ENCODE measurements at regions not wholly inside any gene's neighbourhood (a gene's known extent, or its start where the extent isn't known, plus 50 kb on each side); places are given as distances from the start of the nearest gene placed in this dataset.
A peak's percentile ranks its signal among the peaks of the same experiment; 100 is the strongest.
"Not testable (repeated sequence)": the region's sequence is repeated elsewhere in the genome, so short reads cannot be mapped to it uniquely, and the experiment has no call there.

DNA sequence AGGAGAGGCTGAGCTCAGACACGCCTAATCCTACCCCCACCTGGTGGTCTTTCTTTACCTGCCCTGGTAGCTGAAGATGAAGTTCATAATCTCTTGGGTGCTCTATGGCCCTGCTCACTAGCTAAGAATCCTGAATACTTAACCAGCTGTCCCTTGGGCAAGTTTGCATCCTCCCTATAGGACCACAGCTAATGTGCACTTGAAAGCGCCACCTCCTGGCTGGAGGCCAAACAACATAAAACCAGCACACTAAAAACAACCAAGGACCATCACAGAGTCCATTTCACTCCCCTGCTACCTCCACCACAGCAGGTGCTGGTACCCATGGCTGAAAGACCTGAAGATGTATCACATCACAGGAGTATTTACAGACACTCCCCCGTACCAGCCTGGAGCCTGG is 155.5 kb upstream of the SLC24A3 start:
- H2AK5ac ChIP-seq (ENCODE audit: low read length): no peak overlapping the region
- no peaks in the 10 kb centered on the region for H3K36me3 ChIP-seq (ENCODE audit: control insufficient read depth, insufficient read depth, low read length)
- no peak overlapping the region for H3K56ac ChIP-seq (ENCODE audit: low read length)
- H3K79me2 ChIP-seq (ENCODE audit: control insufficient read depth, insufficient read depth, low read length): no peaks in the 10 kb centered on the region
- H3K4me3 ChIP-seq (ENCODE audit: low read length): no peak overlapping the region
- no peak overlapping the region for H3K4me2 ChIP-seq (ENCODE audit: low read length)
- H3K79me1 ChIP-seq (ENCODE audit: low read length): no peaks in the 10 kb centered on the region
- H3K23ac ChIP-seq (ENCODE audit: low read length): no peak overlapping the region
- no peak overlapping the region for H4K5ac ChIP-seq (ENCODE audit: low read length)
- no peak overlapping the region for H3K9ac ChIP-seq (ENCODE audit: low read length)
- H3K27me3 ChIP-seq (ENCODE audit: insufficient read depth, low read length, poor library complexity): no peaks in the 10 kb centered on the region
- no peaks in the 10 kb centered on the region for H3K4me1 ChIP-seq (ENCODE audit: control insufficient read depth, low read depth, low read length)
- H2BK120ac ChIP-seq (ENCODE audit: low read depth, low read length): no peak overlapping the region
- H2BK5ac ChIP-seq (ENCODE audit: low read length): no peak overlapping the region
- peak; percentile 28 for DNase-seq
- no peak overlapping the region for H4K8ac ChIP-seq (ENCODE audit: low read depth, low read length)
- no CpG with 5 or more reads among the region's 3 CpGs for WGBS (ENCODE audit: extremely low coverage, insufficient coverage, low lambda C conversion rate)
- H3K4ac ChIP-seq (ENCODE audit: low read depth, low read length): no peak overlapping the region
- no peak overlapping the region for H3K18ac ChIP-seq (ENCODE audit: low read length)
- no peak overlapping the region for H2BK15ac ChIP-seq (replicated peaks; ENCODE audit: low read depth)
- no peak overlapping the region for H3K27ac ChIP-seq (ENCODE audit: low read depth, low read length)

DNA sequence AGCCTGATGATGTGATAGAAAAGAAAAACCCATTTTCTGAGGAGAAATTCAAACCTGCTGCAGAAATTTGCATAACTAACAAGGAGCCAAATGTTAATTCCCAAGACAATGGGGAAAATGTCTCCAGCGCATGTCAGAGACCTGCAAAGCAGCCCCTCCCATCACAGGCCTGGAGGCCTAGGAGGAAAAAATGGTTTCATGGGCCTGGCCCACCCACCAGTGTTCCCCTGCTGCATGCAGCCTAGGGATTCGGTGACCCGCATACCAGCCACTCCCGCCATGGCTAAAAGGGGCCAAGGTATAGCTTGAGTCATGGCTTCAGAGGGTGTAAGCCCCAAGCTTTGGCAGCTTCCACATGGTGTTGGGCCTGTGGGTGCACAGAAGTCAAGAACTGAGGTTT is 147.7 kb upstream of the SLC24A3 start:
- not testable (repeated sequence) for H3K4me3 ChIP-seq (ENCODE audit: low read length); H3K23ac ChIP-seq (ENCODE audit: low read length); H3K79me2 ChIP-seq (ENCODE audit: control insufficient read depth, insufficient read depth, low read length); H2BK15ac ChIP-seq (replicated peaks; ENCODE audit: low read depth); H4K8ac ChIP-seq (ENCODE audit: low read depth, low read length); H3K27me3 ChIP-seq (ENCODE audit: insufficient read depth, low read length, poor library complexity); H3K79me1 ChIP-seq (ENCODE audit: low read length); H2BK5ac ChIP-seq (ENCODE audit: low read length); H3K4me2 ChIP-seq (ENCODE audit: low read length); H3K56ac ChIP-seq (ENCODE audit: low read length); H4K5ac ChIP-seq (ENCODE audit: low read length); H3K18ac ChIP-seq (ENCODE audit: low read length); H2BK120ac ChIP-seq (ENCODE audit: low read depth, low read length); H3K4ac ChIP-seq (ENCODE audit: low read depth, low read length); H3K4me1 ChIP-seq (ENCODE audit: control insufficient read depth, low read depth, low read length); H2AK5ac ChIP-seq (ENCODE audit: low read length); H3K27ac ChIP-seq (ENCODE audit: low read depth, low read length); H3K36me3 ChIP-seq (ENCODE audit: control insufficient read depth, insufficient read depth, low read length); H3K9ac ChIP-seq (ENCODE audit: low read length); DNase-seq
- WGBS (ENCODE audit: extremely low coverage, insufficient coverage, low lambda C conversion rate): no CpG with 5 or more reads among the region's 4 CpGs

DNA sequence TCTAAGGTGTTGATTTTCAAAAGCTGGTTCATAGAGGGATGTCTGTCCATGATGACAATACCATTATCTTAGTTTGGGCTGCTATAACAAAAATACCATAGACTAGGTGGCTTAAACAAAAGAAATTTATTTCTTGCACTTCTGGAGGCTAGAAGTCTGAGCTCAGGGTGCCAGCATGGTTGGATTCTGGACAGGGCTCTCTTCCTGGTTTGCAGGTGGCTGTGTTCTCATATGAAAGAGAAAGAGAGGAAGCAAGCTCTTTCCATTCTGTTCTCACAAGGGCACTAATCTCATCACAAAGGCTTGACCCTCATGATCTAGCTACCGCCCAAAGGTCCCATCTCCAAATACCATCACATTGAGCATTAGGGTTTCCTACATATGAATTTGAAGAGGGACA is 144.5 kb upstream of the SLC24A3 start:
- no peak overlapping the region for H4K8ac ChIP-seq (ENCODE audit: low read depth, low read length)
- no peak for DNase-seq
- H2BK5ac ChIP-seq (ENCODE audit: low read length): no peak overlapping the region
- H3K36me3 ChIP-seq (ENCODE audit: control insufficient read depth, insufficient read depth, low read length): no peaks in the 10 kb centered on the region
- no CpG with 5 or more reads among the region's 1 CpG for WGBS (ENCODE audit: extremely low coverage, insufficient coverage, low lambda C conversion rate)
- H3K27me3 ChIP-seq (ENCODE audit: insufficient read depth, low read length, poor library complexity): no peaks in the 10 kb centered on the region
- H3K56ac ChIP-seq (ENCODE audit: low read length): no peak overlapping the region
- no peaks in the 10 kb centered on the region for H3K4me1 ChIP-seq (ENCODE audit: control insufficient read depth, low read depth, low read length)
- H3K18ac ChIP-seq (ENCODE audit: low read length): no peak overlapping the region
- no peak overlapping the region for H2BK15ac ChIP-seq (replicated peaks; ENCODE audit: low read depth)
- H3K79me1 ChIP-seq (ENCODE audit: low read length): no peaks in the 10 kb centered on the region
- H3K27ac ChIP-seq (ENCODE audit: low read depth, low read length): no peak overlapping the region
- H3K79me2 ChIP-seq (ENCODE audit: control insufficient read depth, insufficient read depth, low read length): no peaks in the 10 kb centered on the region
- H3K4me2 ChIP-seq (ENCODE audit: low read length): no peak overlapping the region
- H3K4ac ChIP-seq (ENCODE audit: low read depth, low read length): no peak overlapping the region
- no peak overlapping the region for H2BK120ac ChIP-seq (ENCODE audit: low read depth, low read length)
- no peak overlapping the region for H3K9ac ChIP-seq (ENCODE audit: low read length)
- no peak overlapping the region for H3K23ac ChIP-seq (ENCODE audit: low read length)
- no peak overlapping the region for H3K4me3 ChIP-seq (ENCODE audit: low read length)
- H4K5ac ChIP-seq (ENCODE audit: low read length): no peak overlapping the region
- H2AK5ac ChIP-seq (ENCODE audit: low read length): no peak overlapping the region

DNA sequence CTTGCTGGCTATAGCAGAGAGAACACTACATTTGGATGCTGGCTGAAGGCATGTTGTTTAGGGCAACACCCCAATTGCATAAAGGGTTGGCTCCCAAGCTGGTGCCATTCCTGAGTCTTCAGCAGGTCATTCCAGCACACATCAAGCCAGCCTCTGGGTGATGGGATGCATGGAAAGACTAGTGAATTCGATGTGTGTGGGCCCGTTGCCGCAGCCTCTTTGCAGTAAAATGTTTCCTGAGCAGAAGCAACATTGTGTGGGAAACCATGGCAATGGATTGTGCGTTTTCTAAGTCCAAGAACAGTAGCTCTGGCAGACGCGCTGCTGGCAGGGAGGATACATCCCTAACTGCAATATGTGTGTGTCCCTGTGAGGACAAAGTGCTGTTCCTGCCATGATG is 142.4 kb upstream of the SLC24A3 start:
- no peak overlapping the region for H4K5ac ChIP-seq (ENCODE audit: low read length)

DNA sequence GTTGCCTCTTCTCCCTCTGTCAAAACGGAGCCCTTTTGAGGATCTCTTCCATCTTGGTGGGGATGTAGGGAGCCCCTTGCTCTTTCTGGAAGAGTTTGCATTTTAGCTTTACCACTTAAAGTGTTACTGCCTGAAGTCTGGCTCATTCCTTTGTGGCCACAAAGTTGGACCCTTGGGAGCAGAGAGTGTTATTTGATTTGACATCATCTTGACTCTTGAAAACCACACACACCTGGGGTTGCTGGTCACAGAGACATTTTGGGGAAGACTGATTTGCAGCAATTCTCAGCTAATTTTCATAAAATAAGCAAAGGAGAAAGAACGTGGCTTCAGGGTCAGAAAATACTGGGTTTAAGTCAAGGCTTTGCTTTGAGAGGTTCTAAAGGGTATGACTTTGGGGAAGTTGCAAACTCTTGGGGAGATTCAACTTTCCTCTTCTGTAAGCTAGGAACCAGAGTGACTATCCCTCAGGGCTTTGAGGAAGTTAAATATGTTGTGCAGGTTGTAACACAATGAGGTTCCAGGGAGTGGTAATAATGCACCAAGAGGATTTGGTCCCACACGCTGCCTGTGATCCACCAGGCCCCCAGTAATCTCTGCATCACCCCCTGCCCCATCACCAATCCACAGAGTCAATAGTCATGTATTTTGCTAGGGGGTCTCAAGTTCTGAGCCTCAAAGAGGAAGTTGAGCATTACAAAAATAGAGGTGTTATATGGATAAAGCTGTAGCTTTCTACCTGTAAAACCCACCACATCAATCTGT is 141.6 kb upstream of the SLC24A3 start:
- no CpG with 5 or more reads among the region's 3 CpGs for WGBS (ENCODE audit: extremely low coverage, insufficient coverage, low lambda C conversion rate)
- no peak overlapping the region for H2BK5ac ChIP-seq (ENCODE audit: low read length)
- no peak overlapping the region for H3K23ac ChIP-seq (ENCODE audit: low read length)
- no peak overlapping the region for H2BK15ac ChIP-seq (replicated peaks; ENCODE audit: low read depth)
- H3K9ac ChIP-seq (ENCODE audit: low read length): no peak overlapping the region
- no peaks in the 10 kb centered on the region for H3K79me2 ChIP-seq (ENCODE audit: control insufficient read depth, insufficient read depth, low read length)
- no peaks in the 10 kb centered on the region for H3K79me1 ChIP-seq (ENCODE audit: low read length)
- DNase-seq: no peak
- no peak overlapping the region for H4K5ac ChIP-seq (ENCODE audit: low read length)
- H3K36me3 ChIP-seq (ENCODE audit: control insufficient read depth, insufficient read depth, low read length): no peaks in the 10 kb centered on the region
- no peak overlapping the region for H3K27ac ChIP-seq (ENCODE audit: low read depth, low read length)
- no peak overlapping the region for H3K4me3 ChIP-seq (ENCODE audit: low read length)
- no peak overlapping the region for H3K56ac ChIP-seq (ENCODE audit: low read length)
- H3K27me3 ChIP-seq (ENCODE audit: insufficient read depth, low read length, poor library complexity): no peaks in the 10 kb centered on the region
- no peak overlapping the region for H2AK5ac ChIP-seq (ENCODE audit: low read length)
- H2BK120ac ChIP-seq (ENCODE audit: low read depth, low read length): no peak overlapping the region
- no peak overlapping the region for H3K18ac ChIP-seq (ENCODE audit: low read length)
- H4K8ac ChIP-seq (ENCODE audit: low read depth, low read length): no peak overlapping the region
- no peak overlapping the region for H3K4ac ChIP-seq (ENCODE audit: low read depth, low read length)
- no peaks in the 10 kb centered on the region for H3K4me1 ChIP-seq (ENCODE audit: control insufficient read depth, low read depth, low read length)
- no peak overlapping the region for H3K4me2 ChIP-seq (ENCODE audit: low read length)

More for the DNA sequence above, 142.4 kb upstream of the SLC24A3 start:
- WGBS (ENCODE audit: extremely low coverage, insufficient coverage, low lambda C conversion rate): no CpG with 5 or more reads among the region's 6 CpGs
- no peak overlapping the region for H4K8ac ChIP-seq (ENCODE audit: low read depth, low read length)
- no peaks in the 10 kb centered on the region for H3K36me3 ChIP-seq (ENCODE audit: control insufficient read depth, insufficient read depth, low read length)
- H3K27ac ChIP-seq (ENCODE audit: low read depth, low read length): no peak overlapping the region
- H3K4me2 ChIP-seq (ENCODE audit: low read length): no peak overlapping the region
- no peaks in the 10 kb centered on the region for H3K4me1 ChIP-seq (ENCODE audit: control insufficient read depth, low read depth, low read length)
- no peak overlapping the region for H3K4me3 ChIP-seq (ENCODE audit: low read length)
- DNase-seq: no peak
- no peak overlapping the region for H2AK5ac ChIP-seq (ENCODE audit: low read length)
- no peaks in the 10 kb centered on the region for H3K79me1 ChIP-seq (ENCODE audit: low read length)
- no peaks in the 10 kb centered on the region for H3K27me3 ChIP-seq (ENCODE audit: insufficient read depth, low read length, poor library complexity)
- H3K4ac ChIP-seq (ENCODE audit: low read depth, low read length): no peak overlapping the region
- H3K18ac ChIP-seq (ENCODE audit: low read length): no peak overlapping the region
- no peaks in the 10 kb centered on the region for H3K79me2 ChIP-seq (ENCODE audit: control insufficient read depth, insufficient read depth, low read length)
- H3K9ac ChIP-seq (ENCODE audit: low read length): no peak overlapping the region
- no peak overlapping the region for H3K56ac ChIP-seq (ENCODE audit: low read length)
- H2BK15ac ChIP-seq (replicated peaks; ENCODE audit: low read depth): no peak overlapping the region
- no peak overlapping the region for H3K23ac ChIP-seq (ENCODE audit: low read length)
- no peak overlapping the region for H2BK120ac ChIP-seq (ENCODE audit: low read depth, low read length)
- H2BK5ac ChIP-seq (ENCODE audit: low read length): no peak overlapping the region

DNA sequence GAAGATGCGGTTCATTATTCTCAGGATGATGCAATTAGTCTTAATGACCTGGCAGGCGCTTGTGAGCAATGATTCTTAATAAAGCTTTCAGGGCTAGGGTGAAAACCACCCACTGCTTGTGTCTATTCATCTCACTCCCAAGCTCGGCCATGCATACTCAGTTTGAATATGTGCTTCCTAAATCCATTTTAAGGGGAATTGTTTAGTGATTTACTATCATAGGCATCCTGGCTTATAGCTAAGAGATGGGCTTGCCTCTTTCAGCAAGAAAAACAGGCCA is 141.1 kb upstream of the SLC24A3 start:
- no peak overlapping the region for H3K56ac ChIP-seq (ENCODE audit: low read length)
- H3K4me2 ChIP-seq (ENCODE audit: low read length): no peak overlapping the region
- H3K4me3 ChIP-seq (ENCODE audit: low read length): no peak overlapping the region
- no peak for DNase-seq
- H3K4me1 ChIP-seq (ENCODE audit: control insufficient read depth, low read depth, low read length): no peaks in the 10 kb centered on the region
- H2BK15ac ChIP-seq (replicated peaks; ENCODE audit: low read depth): no peak overlapping the region
- no peak overlapping the region for H2AK5ac ChIP-seq (ENCODE audit: low read length)
- no peak overlapping the region for H2BK120ac ChIP-seq (ENCODE audit: low read depth, low read length)
- no peak overlapping the region for H3K27ac ChIP-seq (ENCODE audit: low read depth, low read length)
- no peak overlapping the region for H4K8ac ChIP-seq (ENCODE audit: low read depth, low read length)
- H3K79me2 ChIP-seq (ENCODE audit: control insufficient read depth, insufficient read depth, low read length): no peaks in the 10 kb centered on the region
- no peak overlapping the region for H2BK5ac ChIP-seq (ENCODE audit: low read length)
- H3K27me3 ChIP-seq (ENCODE audit: insufficient read depth, low read length, poor library complexity): no peaks in the 10 kb centered on the region
- no peaks in the 10 kb centered on the region for H3K36me3 ChIP-seq (ENCODE audit: control insufficient read depth, insufficient read depth, low read length)
- H3K79me1 ChIP-seq (ENCODE audit: low read length): no peaks in the 10 kb centered on the region
- no peak overlapping the region for H3K9ac ChIP-seq (ENCODE audit: low read length)
- H4K5ac ChIP-seq (ENCODE audit: low read length): no peak overlapping the region
- no peak overlapping the region for H3K4ac ChIP-seq (ENCODE audit: low read depth, low read length)
- no peak overlapping the region for H3K18ac ChIP-seq (ENCODE audit: low read length)
- WGBS (ENCODE audit: extremely low coverage, insufficient coverage, low lambda C conversion rate): no CpG with 5 or more reads among the region's 3 CpGs
- no peak overlapping the region for H3K23ac ChIP-seq (ENCODE audit: low read length)

Data from mesendoderm (in vitro differentiated cells).